SK-N-MC (cell line): ENCODE measurements at regions not wholly inside any gene's neighbourhood (a gene's known extent, or its start where the extent isn't known, plus 50 kb on each side); places are given as distances from the start of the nearest gene placed in this dataset.

Source experiments
- EZH2 ChIP-seq: fragments of 200-600 bp; sonication (generic); IDR thresholded peaks from one replicate; pipeline ENCODE4 v1.6.1; 2017; ENCODE audit warnings: antibody characterized with exemption
- POLR2AphosphoS5 ChIP-seq: IDR thresholded peaks from 2 replicates; pipeline ENCODE4 v1.6.1; 2012; ENCODE audit warnings: mild to moderate bottlenecking, low read depth, low read length, borderline replicate concordance

DNA sequence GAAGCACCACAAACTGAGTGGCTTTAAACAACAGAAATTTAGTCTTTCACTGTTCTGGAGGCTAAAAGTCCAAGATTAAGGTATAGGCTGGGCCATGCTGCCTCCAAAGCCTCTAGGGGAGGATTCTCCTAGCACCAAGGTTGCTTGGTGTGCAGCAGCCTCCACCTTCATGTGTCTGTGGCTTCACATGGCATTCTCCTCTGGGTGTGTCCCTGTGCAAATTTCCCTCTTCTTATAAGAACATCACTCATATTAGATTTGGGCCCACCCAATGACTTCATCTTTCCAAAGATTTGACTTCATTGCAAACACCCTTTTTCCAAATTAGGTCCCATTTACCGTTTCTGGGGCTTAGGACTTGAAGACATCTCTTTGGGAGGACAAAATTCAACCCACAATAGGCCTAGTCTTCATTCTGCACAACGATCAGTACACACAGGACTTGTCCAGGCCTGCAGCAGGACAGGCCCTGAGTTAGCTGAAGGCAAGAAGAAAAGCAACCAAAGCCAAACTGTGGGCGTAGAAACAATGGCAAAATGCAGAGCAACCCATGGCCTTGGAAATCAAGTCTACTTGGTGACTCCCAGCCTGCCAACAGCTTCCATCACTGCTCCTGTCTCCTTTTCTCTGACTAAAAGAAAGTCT lies 521.2 kb upstream of the NBEA start:
- TF ChIP-seq EZH2 = no peak
- no peak for TF ChIP-seq POLR2AphosphoS5
